Adipocyte (in vitro differentiated cells): ENCODE measurements at regions not wholly inside any gene's neighbourhood (a gene's known extent, or its start where the extent isn't known, plus 50 kb on each side); places are given as distances from the start of the nearest gene placed in this dataset.
"Not testable (repeated sequence)": the region's sequence is repeated elsewhere in the genome, so short reads cannot be mapped to it uniquely, and the experiment has no call there.

ENCODE experiments used
- DNase-seq: peaks from one replicate; pipeline ENCODE4 v3.0.0-alpha.2; 2015; ENCODE audit warnings: low read depth
- H3K27me3 ChIP-seq: replicated peaks from 2 replicates; pipeline ENCODE4 v1.7.0; 2013; ENCODE audit warnings: mild to moderate bottlenecking, low read length, moderate library complexity; ENCODE audit not compliant: control insufficient read depth, insufficient read depth
- H3K36me3 ChIP-seq: 2 replicates; pipeline ENCODE4 v1.7.0; 2013; ENCODE audit warnings: low read length, mild to moderate bottlenecking, moderate library complexity; ENCODE audit not compliant: control insufficient read depth, insufficient read depth, severe bottlenecking
- H3K4me1 ChIP-seq: 2 replicates; pipeline ENCODE4 v1.7.0; 2013; ENCODE audit warnings: mild to moderate bottlenecking, low read length, moderate library complexity; ENCODE audit not compliant: control insufficient read depth, insufficient read depth
- H3K4me3 ChIP-seq: 2 replicates; pipeline ENCODE4 v1.7.0; 2013; ENCODE audit warnings: mild to moderate bottlenecking, low read length, moderate library complexity
- H3K9ac ChIP-seq: 2 replicates; pipeline ENCODE4 v1.7.0; 2013; ENCODE audit warnings: mild to moderate bottlenecking, low read length, moderate library complexity
- H3K9me3 ChIP-seq: 2 replicates; pipeline ENCODE4 v1.7.0; 2013; ENCODE audit warnings: mild to moderate bottlenecking, low read length, moderate library complexity; ENCODE audit not compliant: control insufficient read depth

- Histone ChIP-seq H3K4me3 (no peak overlapping the region), H3K27me3 (no peaks in the 10 kb centered on the region), H3K9ac (no peak overlapping the region), H3K9me3 (no peaks in the 10 kb centered on the region), H3K4me1 (no peaks in the 10 kb centered on the region), H3K36me3 (no peaks in the 10 kb centered on the region)
- DNase-seq = no peak
Observed at GRCh38 chr4:181105487-181105886, 1137.7 kb upstream of the TENM3 start.

- Histone ChIP-seq H3K9me3 (no peaks in the 10 kb centered on the region), H3K4me3 (no peak overlapping the region), H3K9ac (no peak overlapping the region), H3K36me3 (no peaks in the 10 kb centered on the region), H3K27me3 (no peaks in the 10 kb centered on the region), H3K4me1 (no peaks in the 10 kb centered on the region)
- no peak for DNase-seq
Observed at GRCh38 chr4:181106398-181106797, 1136.8 kb upstream of the TENM3 start.

GRCh38 chr4:181108237-181108636, 1135.0 kb upstream of the TENM3 start:
- Histone ChIP-seq H3K9ac (no peak overlapping the region), H3K36me3 (no peaks in the 10 kb centered on the region), H3K4me1 (no peaks in the 10 kb centered on the region), H3K27me3 (no peaks in the 10 kb centered on the region), H3K9me3 (no peaks in the 10 kb centered on the region), H3K4me3 (no peak overlapping the region)
- no peak for DNase-seq

- Histone ChIP-seq H3K9ac (no peak overlapping the region), H3K27me3 (no peaks in the 10 kb centered on the region), H3K36me3 (no peaks in the 10 kb centered on the region), H3K9me3 (no peaks in the 10 kb centered on the region), H3K4me3 (no peak overlapping the region), H3K4me1 (no peaks in the 10 kb centered on the region)
- no peak for DNase-seq
Observed at GRCh38 chr4:181119186-181119585, 1124.0 kb upstream of the TENM3 start.

DNA sequence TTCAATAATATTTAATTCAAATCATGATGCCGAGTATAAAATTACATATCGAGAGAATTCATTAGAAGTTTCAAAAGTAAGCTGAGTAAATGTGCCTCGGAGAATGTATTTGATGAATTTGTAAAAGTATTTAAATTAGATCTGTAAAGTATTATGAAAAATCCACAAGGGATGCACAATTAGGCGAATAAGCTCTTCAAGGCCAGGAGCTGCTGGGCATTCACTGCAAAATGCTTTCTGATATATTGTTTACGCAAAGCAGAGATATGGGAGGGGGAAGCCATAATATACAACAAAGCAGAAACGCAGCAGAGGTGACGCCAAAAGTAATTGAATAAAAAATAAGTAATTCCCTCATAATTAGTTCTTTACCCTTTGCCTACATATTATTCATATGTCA, 1121.5 kb upstream of the TENM3 start:
- Histone ChIP-seq H3K27me3 (no peaks in the 10 kb centered on the region), H3K4me3 (no peak overlapping the region), H3K9ac (no peak overlapping the region), H3K4me1 (no peaks in the 10 kb centered on the region), H3K9me3 (no peaks in the 10 kb centered on the region), H3K36me3 (no peaks in the 10 kb centered on the region)
- no peak for DNase-seq

GRCh38 chr4:181127171-181127570, 1116.0 kb upstream of the TENM3 start:
- H3K9me3 ChIP-seq = peaks cover 5% of the 10 kb centered on the region
- DNase-seq = no peak
- no peaks in the 10 kb centered on the region for H3K36me3 ChIP-seq
- no peaks in the 10 kb centered on the region for H3K4me1 ChIP-seq
- H3K9ac ChIP-seq = no peak overlapping the region
- no peak overlapping the region for H3K4me3 ChIP-seq
- no peaks in the 10 kb centered on the region for H3K27me3 ChIP-seq

DNA sequence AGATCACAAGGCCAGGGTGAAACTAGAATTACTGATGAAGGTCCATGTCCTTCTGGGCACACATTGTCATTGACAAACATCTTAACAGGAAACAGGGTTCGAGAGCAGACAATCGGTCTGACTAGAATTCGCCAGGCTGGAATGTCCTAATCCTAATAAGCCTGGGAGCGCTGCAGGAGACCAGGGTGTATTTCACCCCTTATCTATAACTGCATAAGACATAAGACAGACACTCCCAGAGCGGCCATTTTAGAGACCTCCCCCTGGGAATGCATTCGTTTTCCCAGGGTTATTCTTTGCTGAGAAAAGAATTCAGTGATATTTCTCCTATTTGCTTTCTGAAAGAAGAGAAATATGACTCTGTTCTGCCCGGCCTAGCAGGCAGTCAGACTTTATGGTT, 1112.9 kb upstream of the TENM3 start:
- H3K4me1 ChIP-seq, H3K9me3 ChIP-seq, H3K4me3 ChIP-seq, DNase-seq, H3K36me3 ChIP-seq, H3K27me3 ChIP-seq, H3K9ac ChIP-seq: not testable (repeated sequence)

- DNase-seq = no peak
- Histone ChIP-seq H3K4me3 (no peak overlapping the region), H3K27me3 (no peaks in the 10 kb centered on the region), H3K9ac (no peak overlapping the region), H3K9me3 (no peaks in the 10 kb centered on the region), H3K4me1 (peaks cover 7% of the 10 kb centered on the region), H3K36me3 (no peaks in the 10 kb centered on the region)
Observed at GRCh38 chr4:181137351-181137750, 1105.9 kb upstream of the TENM3 start.

GRCh38 chr4:181138116-181138515, 1105.1 kb upstream of the TENM3 start:
- no peak overlapping the region for H3K9ac ChIP-seq
- H3K9me3 ChIP-seq = no peaks in the 10 kb centered on the region
- no peaks in the 10 kb centered on the region for H3K36me3 ChIP-seq
- no peak overlapping the region for H3K4me3 ChIP-seq
- no peak for DNase-seq
- peaks cover 7% of the 10 kb centered on the region for H3K4me1 ChIP-seq
- no peaks in the 10 kb centered on the region for H3K27me3 ChIP-seq

GRCh38 chr4:181140037-181140603, 1103.1 kb upstream of the TENM3 start:
- H3K9ac ChIP-seq = no peak overlapping the region
- peak; percentile 34 for DNase-seq
- H3K9me3 ChIP-seq = no peaks in the 10 kb centered on the region
- H3K27me3 ChIP-seq = no peaks in the 10 kb centered on the region
- no peaks in the 10 kb centered on the region for H3K36me3 ChIP-seq
- peaks cover 7% of the 10 kb centered on the region for H3K4me1 ChIP-seq
- peak overlapping the region; percentile 13 for H3K4me3 ChIP-seq

- DNase-seq = peak; percentile 92
- Histone ChIP-seq H3K4me1 (peaks cover 7% of the 10 kb centered on the region), H3K9ac (no peak overlapping the region), H3K9me3 (no peaks in the 10 kb centered on the region), H3K27me3 (no peaks in the 10 kb centered on the region), H3K36me3 (no peaks in the 10 kb centered on the region), H3K4me3 (no peak overlapping the region)
Observed at GRCh38 chr4:181143250-181143854, 1099.8 kb upstream of the TENM3 start.

DNA sequence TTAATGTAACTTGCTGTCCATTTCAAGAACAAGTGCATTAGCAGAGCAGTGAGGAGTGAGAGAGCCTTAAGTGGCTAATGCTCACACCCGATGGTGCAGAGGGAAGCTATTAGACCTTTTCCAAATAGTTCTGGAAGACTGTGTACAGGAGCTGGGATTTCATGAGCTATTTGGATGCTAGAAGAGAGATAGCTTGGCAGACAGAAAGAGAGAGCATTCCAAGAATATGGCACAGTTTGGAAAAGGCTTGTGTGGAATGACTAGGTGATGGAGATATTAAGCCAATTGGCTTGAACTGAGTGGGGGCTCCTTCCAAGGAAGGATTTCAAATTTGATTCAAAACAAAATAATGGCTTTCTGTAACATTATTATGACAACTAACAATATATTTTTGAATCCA, 1097.2 kb upstream of the TENM3 start:
- Histone ChIP-seq H3K9me3 (no peaks in the 10 kb centered on the region), H3K27me3 (no peaks in the 10 kb centered on the region), H3K4me3 (no peak overlapping the region), H3K9ac (no peak overlapping the region), H3K36me3 (no peaks in the 10 kb centered on the region), H3K4me1 (peaks cover under 1% of the 10 kb centered on the region)
- DNase-seq = no peak
